ENCODE measurements at regions not wholly inside any gene's neighbourhood (a gene's known extent, or its start where the extent isn't known, plus 50 kb on each side); places are given as distances from the start of the nearest gene placed in this dataset.
A peak's percentile ranks its signal among the peaks of the same experiment; 100 is the strongest.

DNA sequence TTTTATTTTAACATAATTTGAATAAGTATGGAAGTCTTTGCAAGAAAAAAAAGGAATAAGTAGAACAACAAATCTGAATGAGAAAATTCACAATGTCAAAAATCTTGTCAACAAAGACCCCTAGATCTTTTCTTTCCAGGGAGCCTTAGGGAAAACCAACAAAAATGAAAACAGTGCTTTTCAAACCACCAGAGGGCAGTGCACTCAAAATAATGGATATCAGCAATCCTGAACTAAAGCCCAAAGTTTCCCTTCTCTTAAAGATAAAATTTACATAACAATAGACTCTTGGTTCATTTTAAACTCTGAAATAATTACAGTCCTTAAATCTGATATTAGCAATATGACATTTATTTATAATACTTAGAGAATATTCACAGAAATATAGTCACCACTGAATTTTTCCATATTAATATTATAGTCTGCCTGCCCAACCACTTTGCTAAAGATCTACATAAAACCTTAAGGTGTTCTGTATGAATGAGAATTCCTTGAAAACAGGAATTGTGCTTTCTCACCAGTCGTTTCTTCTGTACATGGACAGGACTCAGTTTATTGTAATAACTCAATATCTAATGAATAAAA is 105.3 kb upstream of the BMP5 start:
- in situ Hi-C loops (cut with HindIII; ENCODE audit: low pct_ligation_motif_present, low sequenced_read_pairs): loop anchor here (10.0 kb wide), 1 partner anchor 314 kb away; no protein-coding TSS in a partner anchor
- Histone ChIP-seq H3K27me3 (replicated peaks) (no peaks in the 10 kb centered on the region), H3K27ac (no peak overlapping the region), H3K4me3 (ENCODE audit: low read depth, low read length) (no peak overlapping the region), H3K36me3 (replicated peaks) (no peaks in the 10 kb centered on the region)
- DNase-seq: peak; percentile 17
- TF ChIP-seq, protein P1, sequence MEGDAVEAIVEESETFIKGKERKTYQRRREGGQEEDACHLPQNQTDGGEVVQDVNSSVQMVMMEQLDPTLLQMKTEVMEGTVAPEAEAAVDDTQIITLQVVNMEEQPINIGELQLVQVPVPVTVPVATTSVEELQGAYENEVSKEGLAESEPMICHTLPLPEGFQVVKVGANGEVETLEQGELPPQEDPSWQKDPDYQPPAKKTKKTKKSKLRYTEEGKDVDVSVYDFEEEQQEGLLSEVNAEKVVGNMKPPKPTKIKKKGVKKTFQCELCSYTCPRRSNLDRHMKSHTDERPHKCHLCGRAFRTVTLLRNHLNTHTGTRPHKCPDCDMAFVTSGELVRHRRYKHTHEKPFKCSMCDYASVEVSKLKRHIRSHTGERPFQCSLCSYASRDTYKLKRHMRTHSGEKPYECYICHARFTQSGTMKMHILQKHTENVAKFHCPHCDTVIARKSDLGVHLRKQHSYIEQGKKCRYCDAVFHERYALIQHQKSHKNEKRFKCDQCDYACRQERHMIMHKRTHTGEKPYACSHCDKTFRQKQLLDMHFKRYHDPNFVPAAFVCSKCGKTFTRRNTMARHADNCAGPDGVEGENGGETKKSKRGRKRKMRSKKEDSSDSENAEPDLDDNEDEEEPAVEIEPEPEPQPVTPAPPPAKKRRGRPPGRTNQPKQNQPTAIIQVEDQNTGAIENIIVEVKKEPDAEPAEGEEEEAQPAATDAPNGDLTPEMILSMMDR (IDR thresholded peaks at IDR 0.05; ENCODE audit: low read depth, low read length, missing control alignments): peak; percentile 59

DNA sequence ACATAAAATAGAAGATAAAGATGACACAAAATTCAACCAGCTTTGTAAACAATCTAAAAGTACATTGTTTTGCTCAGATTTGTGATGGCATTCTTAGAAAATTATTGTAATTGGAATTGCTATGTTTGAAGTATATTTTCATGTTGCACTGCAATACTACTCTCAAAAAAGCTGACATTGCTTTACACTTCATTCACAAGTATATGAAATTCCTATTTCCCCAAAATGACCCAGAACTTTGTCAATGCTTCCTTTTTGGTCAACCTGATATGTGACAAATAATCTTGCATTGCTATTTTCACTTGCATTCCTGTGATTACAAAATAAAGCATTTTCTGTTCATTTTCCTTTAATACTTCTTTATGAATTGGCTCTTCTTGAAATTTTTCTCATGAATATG is 104.1 kb upstream of the BMP5 start:
- Histone ChIP-seq H3K27ac (no peak overlapping the region), H3K27me3 (replicated peaks) (no peaks in the 10 kb centered on the region), H3K4me3 (ENCODE audit: low read depth, low read length) (no peak overlapping the region), H3K36me3 (replicated peaks) (no peaks in the 10 kb centered on the region)
- TF ChIP-seq, protein P1 (IDR thresholded peaks at IDR 0.05; ENCODE audit: low read depth, low read length, missing control alignments): no peak
- in situ Hi-C loops (cut with HindIII; ENCODE audit: low pct_ligation_motif_present, low sequenced_read_pairs): no loop called here
- no peak for DNase-seq

DNA sequence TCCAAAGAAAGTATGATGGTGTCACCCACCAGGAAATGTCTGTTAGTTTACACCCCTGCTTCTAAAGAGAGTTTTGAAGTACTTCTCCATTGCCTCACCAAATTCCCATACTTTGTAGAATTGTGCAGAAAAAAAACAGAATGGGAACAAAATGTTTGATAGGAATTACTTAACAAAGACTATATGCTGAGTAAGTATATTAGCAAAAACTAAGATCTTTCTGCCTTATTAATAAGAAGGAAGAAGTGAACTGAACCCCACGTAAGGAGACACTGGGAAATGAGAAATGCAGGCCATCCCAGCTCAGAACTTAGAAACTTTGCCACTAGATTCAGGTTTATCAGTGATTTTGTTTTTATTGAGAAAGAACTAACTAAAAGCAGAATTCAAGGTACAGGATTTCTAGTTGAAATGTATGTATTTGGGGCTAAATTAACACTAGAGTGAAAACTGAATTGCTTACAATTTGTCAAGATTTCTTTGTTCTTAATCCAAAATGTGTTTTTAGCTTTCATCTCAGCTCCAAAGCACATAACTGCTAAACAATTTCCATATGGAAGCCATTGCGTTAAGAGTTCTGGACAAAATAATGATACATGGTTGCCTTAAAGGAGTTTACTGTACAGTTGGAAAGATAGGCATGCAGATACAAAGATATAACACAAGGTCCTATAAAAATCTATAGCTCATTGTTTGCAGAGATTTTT is 102.7 kb upstream of the BMP5 start:
- H3K27me3 ChIP-seq (replicated peaks): no peaks in the 10 kb centered on the region
- no peak overlapping the region for H3K4me3 ChIP-seq (ENCODE audit: low read depth, low read length)
- no peak for DNase-seq
- H3K36me3 ChIP-seq (replicated peaks): no peaks in the 10 kb centered on the region
- in situ Hi-C loops (cut with HindIII; ENCODE audit: low pct_ligation_motif_present, low sequenced_read_pairs): no loop called here
- TF ChIP-seq, protein P1 (IDR thresholded peaks at IDR 0.05; ENCODE audit: low read depth, low read length, missing control alignments): no peak
- no peak overlapping the region for H3K27ac ChIP-seq

DNA sequence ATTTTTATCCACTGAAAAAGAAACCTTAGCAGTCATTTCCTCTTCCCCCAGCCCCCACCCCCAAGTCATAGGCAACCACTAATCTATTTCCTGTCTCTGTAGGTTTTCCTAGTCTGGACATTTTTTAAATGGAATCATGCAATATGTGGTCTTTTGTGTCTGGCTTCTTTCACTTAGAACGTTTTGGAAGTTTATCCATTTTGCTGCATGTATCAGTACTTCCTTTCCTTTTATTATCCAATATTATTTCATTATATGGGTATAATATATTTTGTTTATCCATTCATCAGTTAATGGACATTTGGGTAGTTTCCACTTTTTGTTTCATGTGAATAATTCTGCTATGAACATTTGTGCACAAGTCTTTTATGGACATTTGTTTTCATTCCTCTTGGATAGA is 99.3 kb upstream of the BMP5 start:
- in situ Hi-C loops (cut with HindIII; ENCODE audit: low pct_ligation_motif_present, low sequenced_read_pairs): no loop called here
- Histone ChIP-seq H3K27me3 (replicated peaks) (no peaks in the 10 kb centered on the region), H3K27ac (no peak overlapping the region)

DNA sequence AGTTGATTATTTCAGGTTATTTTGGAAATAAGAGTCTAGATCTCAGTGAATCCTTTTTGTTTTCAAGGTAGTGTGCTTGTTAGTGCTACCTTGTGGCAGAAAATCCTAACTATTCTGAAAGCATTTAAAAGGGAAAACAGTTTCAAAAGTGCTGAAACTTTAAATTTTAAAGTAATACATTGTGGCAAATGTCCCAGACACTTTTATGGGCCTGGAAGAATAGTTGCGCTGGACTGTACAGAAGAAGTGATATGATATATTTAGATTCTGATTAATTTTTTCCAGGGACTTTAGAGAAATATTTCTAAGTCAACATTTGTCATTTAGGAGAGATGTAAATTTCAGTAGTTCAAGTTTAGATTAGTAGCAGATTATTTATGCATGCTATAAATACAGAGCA is 96.7 kb upstream of the BMP5 start:
- Histone ChIP-seq H3K36me3 (replicated peaks) (no peaks in the 10 kb centered on the region), H3K27me3 (replicated peaks) (no peaks in the 10 kb centered on the region), H3K4me3 (ENCODE audit: low read depth, low read length) (no peak overlapping the region), H3K27ac (no peak overlapping the region)
- in situ Hi-C loops (cut with HindIII; ENCODE audit: low pct_ligation_motif_present, low sequenced_read_pairs): no loop called here
- no peak for DNase-seq
- TF ChIP-seq, protein P1 (IDR thresholded peaks at IDR 0.05; ENCODE audit: low read depth, low read length, missing control alignments): no peak

More for the DNA sequence above, 99.3 kb upstream of the BMP5 start:
- TF ChIP-seq, protein P1 (IDR thresholded peaks at IDR 0.05; ENCODE audit: low read depth, low read length, missing control alignments): no peak
- no peak for DNase-seq
- no peak overlapping the region for H3K4me3 ChIP-seq (ENCODE audit: low read depth, low read length)
- H3K36me3 ChIP-seq (replicated peaks): no peaks in the 10 kb centered on the region
